Tibial nerve (tissue), 4 donors: ENCODE measurements at regions not wholly inside any gene's neighbourhood (a gene's known extent, or its start where the extent isn't known, plus 50 kb on each side); places are given as distances from the start of the nearest gene placed in this dataset.

ENCODE experiments used
- DNase-seq, 2 donors: peaks; one replicate each; pipeline ENCODE4 v3.0.0-alpha.2; 2019; ENCODE audit warnings: low spot score in 2 of 2
- H3K27ac ChIP-seq, 4 donors: fragments of 200-600 bp; sonication (generic) in 3 of 4; one replicate each; pipeline ENCODE4 v1.5.1; 2017 to 2019; ENCODE audit warnings: mild to moderate bottlenecking in 1 of 4
- H3K27me3 ChIP-seq, 2 donors: fragments of 200-600 bp; sonication (generic) in 1 of 2; one replicate each; pipeline versions ENCODE4 v1.5.1 to v1.6.0; 2017 to 2019
- H3K36me3 ChIP-seq, 3 donors: fragments of 200-600 bp; sonication (generic); one replicate each; pipeline ENCODE4 v1.5.1; 2018 to 2019
- H3K4me1 ChIP-seq, 4 donors: fragments of 200-600 bp; sonication (generic) in 3 of 4; one replicate each; pipeline ENCODE4 v1.5.1; 2017 to 2019
- H3K4me3 ChIP-seq, 4 donors: fragments of 200-600 bp; sonication (generic) in 3 of 4; one replicate each; pipeline ENCODE4 v1.5.1; 2017 to 2019; ENCODE audit warnings: mild to moderate bottlenecking in 1 of 4, moderate library complexity in 1 of 4
- H3K9me3 ChIP-seq, 4 donors: fragments of 200-600 bp; sonication (generic) in 3 of 4; one replicate each; pipeline ENCODE4 v1.5.1; 2017 to 2019
- CTCF ChIP-seq, 5 experiments: fragments of 200-600 bp in 3 of 5; fragments of 450-650 bp in 2 of 5; sonication (generic) in 3 of 5; IDR thresholded peaks; one replicate each; pipeline ENCODE4 v1.5.1; 2016 to 2019; ENCODE audit warnings: antibody characterized with exemption in 5 of 5, mild to moderate bottlenecking in 3 of 5, moderate library complexity in 2 of 5
- EP300 ChIP-seq, 2 donors: sonication (generic); formaldehyde crosslinking; IDR thresholded peaks; one replicate each; pipeline ENCODE4 v1.6.1; 2017; ENCODE audit warnings: antibody characterized with exemption in 2 of 2, mild to moderate bottlenecking in 1 of 2
- POLR2A ChIP-seq, 2 donors: fragments of 450-650 bp; IDR thresholded peaks; one replicate each; pipeline ENCODE4 v1.6.1; 2017; ENCODE audit warnings: antibody characterized with exemption in 2 of 2, mild to moderate bottlenecking in 2 of 2, moderate library complexity in 2 of 2
- WGBS, 2 donors: methylation state at CpG; one replicate each; pipeline ENCODE4 v1.1.5; 2018; 5-methylcytosine and 5-hydroxymethylcytosine counted together

- no peaks in the 10 kb centered on the region for H3K9me3 ChIP-seq
- 54 to 61% methylated on average over 2 of the region's 2 CpGs for WGBS, 2 donors
- DNase-seq = no peak
- H3K4me3 ChIP-seq = no peak overlapping the region
- no peaks in the 10 kb centered on the region for H3K36me3 ChIP-seq
- H3K27ac ChIP-seq = no peak overlapping the region
- no peaks in the 10 kb centered on the region for H3K27me3 ChIP-seq
- no peaks in the 10 kb centered on the region for H3K4me1 ChIP-seq
- TF ChIP-seq EP300 (IDR thresholded peaks at IDR 0.05) (no peak), POLR2A (IDR thresholded peaks at IDR 0.05) (no peak), CTCF (IDR thresholded peaks at IDR 0.05) (no peak)
Observed at GRCh38 chr4:176925962-176926361, 133.2 kb upstream of the VEGFC start.

- Histone ChIP-seq H3K4me1 (no peaks in the 10 kb centered on the region), H3K36me3 (no peaks in the 10 kb centered on the region), H3K9me3 (no peaks in the 10 kb centered on the region), H3K27ac (no peak overlapping the region), H3K4me3 (no peak overlapping the region), H3K27me3 (no peaks in the 10 kb centered on the region)
- TF ChIP-seq CTCF (IDR thresholded peaks at IDR 0.05) = no peak
- no peak for TF ChIP-seq POLR2A (IDR thresholded peaks at IDR 0.05)
- TF ChIP-seq EP300 (IDR thresholded peaks at IDR 0.05) = no peak
- DNase-seq = no peak
- 69 to 70% methylated on average over 1 of the region's 1 CpG for WGBS, 2 donors
Observed at GRCh38 chr4:176927117-176927516, 134.4 kb upstream of the VEGFC start.

GRCh38 chr4:176927664-176928063 lies 134.9 kb upstream of the VEGFC start:
- H3K9me3 ChIP-seq = no peaks in the 10 kb centered on the region
- no peaks in the 10 kb centered on the region for H3K27me3 ChIP-seq
- no peaks in the 10 kb centered on the region for H3K4me1 ChIP-seq
- no peak overlapping the region for H3K4me3 ChIP-seq
- no peaks in the 10 kb centered on the region for H3K36me3 ChIP-seq
- DNase-seq = no peak
- 15 to 16% methylated on average over 2 of the region's 2 CpGs for WGBS, 2 donors
- no peak overlapping the region for H3K27ac ChIP-seq
- TF ChIP-seq POLR2A (IDR thresholded peaks at IDR 0.05) = no peak

GRCh38 chr4:176939445-176939844 lies 146.7 kb upstream of the VEGFC start:
- Histone ChIP-seq H3K9me3 (no peaks in the 10 kb centered on the region), H3K36me3 (no peaks in the 10 kb centered on the region), H3K4me3 (no peak overlapping the region), H3K27ac (no peak overlapping the region), H3K4me1 (no peaks in the 10 kb centered on the region), H3K27me3 (no peaks in the 10 kb centered on the region)
- TF ChIP-seq EP300 (IDR thresholded peaks at IDR 0.05) = no peak
- no peak for TF ChIP-seq CTCF (IDR thresholded peaks at IDR 0.05)
- TF ChIP-seq POLR2A (IDR thresholded peaks at IDR 0.05) = no peak
- 29 to 34% methylated on average over 4 of the region's 4 CpGs for WGBS, 2 donors
- DNase-seq = no peak

- TF ChIP-seq CTCF (IDR thresholded peaks at IDR 0.05) (no peak), POLR2A (IDR thresholded peaks at IDR 0.05) (no peak), EP300 (IDR thresholded peaks at IDR 0.05) (no peak)
- Histone ChIP-seq H3K27ac (no peak overlapping the region), H3K4me1 (no peaks in the 10 kb centered on the region), H3K9me3 (no peaks in the 10 kb centered on the region), H3K27me3 (no peaks in the 10 kb centered on the region), H3K36me3 (no peaks in the 10 kb centered on the region), H3K4me3 (no peak overlapping the region)
- DNase-seq = no peak
- whole genome bisulfite sequencing, 2 donors = 0% methylated on average over 1 of the region's 1 CpG
Observed at GRCh38 chr4:176945334-176945733, 152.6 kb upstream of the VEGFC start.

GRCh38 chr4:176949029-176949428 lies 156.3 kb upstream of the VEGFC start:
- Histone ChIP-seq H3K9me3 (no peaks in the 10 kb centered on the region), H3K4me3 (no peak overlapping the region), H3K27me3 (no peaks in the 10 kb centered on the region), H3K27ac (no peak overlapping the region), H3K4me1 (no peaks in the 10 kb centered on the region), H3K36me3 (no peaks in the 10 kb centered on the region)
- WGBS, 2 donors = 68 to 84% methylated on average over 5 of the region's 5 CpGs
- TF ChIP-seq POLR2A (IDR thresholded peaks at IDR 0.05) (no peak), EP300 (IDR thresholded peaks at IDR 0.05) (no peak)
- DNase-seq = no peak
